ENCODE measurements at regions not wholly inside any gene's neighbourhood (a gene's known extent, or its start where the extent isn't known, plus 50 kb on each side); places are given as distances from the start of the nearest gene placed in this dataset.

DNA sequence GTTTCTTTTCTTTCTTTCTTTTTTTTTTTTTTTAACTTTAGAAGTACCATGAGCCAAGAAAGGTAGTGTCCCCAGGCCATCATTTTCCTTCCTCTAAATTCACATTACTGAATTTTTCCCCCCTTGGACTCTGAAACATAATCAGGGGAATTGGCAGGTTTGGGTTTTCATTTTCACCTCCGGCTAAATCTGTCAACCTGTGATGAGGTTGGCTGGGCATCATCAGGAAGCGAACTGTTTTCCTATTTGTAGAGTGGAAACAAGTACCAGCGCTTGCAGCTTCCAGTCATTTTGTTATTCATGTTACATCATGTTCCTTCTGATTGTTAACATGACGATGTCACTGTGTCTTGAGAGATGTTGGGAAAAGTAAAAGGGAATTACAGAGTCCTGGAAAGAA, 641.9 kb upstream of the RBFOX1 start:
- TF ChIP-seq, protein P1, sequence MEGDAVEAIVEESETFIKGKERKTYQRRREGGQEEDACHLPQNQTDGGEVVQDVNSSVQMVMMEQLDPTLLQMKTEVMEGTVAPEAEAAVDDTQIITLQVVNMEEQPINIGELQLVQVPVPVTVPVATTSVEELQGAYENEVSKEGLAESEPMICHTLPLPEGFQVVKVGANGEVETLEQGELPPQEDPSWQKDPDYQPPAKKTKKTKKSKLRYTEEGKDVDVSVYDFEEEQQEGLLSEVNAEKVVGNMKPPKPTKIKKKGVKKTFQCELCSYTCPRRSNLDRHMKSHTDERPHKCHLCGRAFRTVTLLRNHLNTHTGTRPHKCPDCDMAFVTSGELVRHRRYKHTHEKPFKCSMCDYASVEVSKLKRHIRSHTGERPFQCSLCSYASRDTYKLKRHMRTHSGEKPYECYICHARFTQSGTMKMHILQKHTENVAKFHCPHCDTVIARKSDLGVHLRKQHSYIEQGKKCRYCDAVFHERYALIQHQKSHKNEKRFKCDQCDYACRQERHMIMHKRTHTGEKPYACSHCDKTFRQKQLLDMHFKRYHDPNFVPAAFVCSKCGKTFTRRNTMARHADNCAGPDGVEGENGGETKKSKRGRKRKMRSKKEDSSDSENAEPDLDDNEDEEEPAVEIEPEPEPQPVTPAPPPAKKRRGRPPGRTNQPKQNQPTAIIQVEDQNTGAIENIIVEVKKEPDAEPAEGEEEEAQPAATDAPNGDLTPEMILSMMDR (IDR thresholded peaks at IDR 0.05; ENCODE audit: low read depth, low read length, poor library complexity, severe bottlenecking) = no peak
- no peak for TF ChIP-seq EZH2phosphoT487 (IDR thresholded peaks at IDR 0.05; ENCODE audit: borderline replicate concordance, low read length)
